K562 (cell line): ENCODE measurements at regions not wholly inside any gene's neighbourhood (a gene's known extent, or its start where the extent isn't known, plus 50 kb on each side); places are given as distances from the start of the nearest gene placed in this dataset.

Experiments
- ATAC-seq: fragments of 200-7000 bp; cut with Tn5 transposase; 3 replicates; pipeline ENCODE4 v1.9.1; 2020; ENCODE audit warnings: moderate library complexity
- BruUV-seq: library from RNA; stranded (reverse); fragments of 400-500 nt; replicated peaks from 2 replicates; lab custom pipeline; 2021; lab: Mats Ljungman, UMichigan
- CTCF ChIA-PET: fragments of 300-600 bp; formaldehyde crosslinking; extraction: SDS; loops from one replicate; lab custom pipeline; 2021; ENCODE audit warnings: low intra/inter-chr PET ratio; lab: Yijun Ruan, JAX
- POLR2A ChIA-PET: fragments of 300-600, 350-650 bp; sonication (Branson Sonifier 250); formaldehyde crosslinking; extraction: SDS; loops from one replicate; lab custom pipeline; 2021; ENCODE audit warnings: antibody characterized with exemption, inconsistent platforms; lab: Yijun Ruan, JAX
- DNase-seq, 4 experiments: peaks; one replicate each; pipeline versions ENCODE4 v3.0.0 to v3.0.0-alpha.2; 2011 to 2018; ENCODE audit warnings: low spot score in 3 of 4, mixed read lengths in 3 of 4; ENCODE audit errors: extremely low read depth in 1 of 4
- FAIRE-seq: peaks from 2 replicates; lab custom pipeline; 2011; peaks lifted over from hg19 to GRCh38; lab: Jason Lieb, UNC
- H2AFZ ChIP-seq: 2 replicates; pipeline ENCODE4 v1.6.0; 2011; ENCODE audit warnings: low read depth, low read length, control low read depth, inconsistent platforms
- H3K27ac ChIP-seq: fragments of 200-600 bp; 3 replicates; pipeline ENCODE4 v1.8.0; 2011; ENCODE audit warnings: low read depth, mild to moderate bottlenecking, control low read depth, inconsistent platforms, low read length, moderate library complexity, mixed read lengths; ENCODE audit errors: extremely low read depth
- H3K27me3 ChIP-seq, 2 experiments: fragments of 300-600 bp in 1 of 2; 2 replicates in 1 of 2; 3 replicates in 1 of 2; pipeline versions ENCODE4 v1.6.0 to v1.8.0; 2011; ENCODE audit warnings: inconsistent platforms in 2 of 2, low read length in 2 of 2, mild to moderate bottlenecking in 1 of 2, mixed read lengths in 1 of 2, moderate library complexity in 1 of 2; ENCODE audit not compliant: control insufficient read depth in 2 of 2, insufficient read depth in 2 of 2
- H3K36me3 ChIP-seq: fragments of 300-600 bp; 3 replicates; pipeline ENCODE4 v1.8.0; 2011; ENCODE audit warnings: mild to moderate bottlenecking, low read length, inconsistent platforms; ENCODE audit not compliant: control insufficient read depth, insufficient read depth
- H3K4me1 ChIP-seq, 2 experiments: fragments of 200-600 bp in 1 of 2; replicated peaks in 1 of 2; 2 replicates in 1 of 2; 3 replicates in 1 of 2; pipeline versions ENCODE4 v1.5.1 to v1.8.0; 2011; ENCODE audit warnings: inconsistent platforms in 2 of 2, low read length in 2 of 2, mild to moderate bottlenecking in 1 of 2, mixed read lengths in 1 of 2, moderate library complexity in 1 of 2; ENCODE audit not compliant: control insufficient read depth in 2 of 2, insufficient read depth in 2 of 2
- H3K4me2 ChIP-seq: 2 replicates; pipeline ENCODE4 v1.6.1; 2011; ENCODE audit warnings: low read length, control low read depth, inconsistent platforms, mixed read lengths; ENCODE audit not compliant: insufficient read depth
- H3K4me3 ChIP-seq: fragments of 200-600 bp; sonication (generic), shearing (Covaris generic); 2 replicates; pipeline ENCODE4 v1.5.1; 2016; ENCODE audit warnings: control low read depth, inconsistent platforms
- H3K79me2 ChIP-seq: fragments of 200-600 bp; 3 replicates; pipeline ENCODE4 v1.8.0; 2011; ENCODE audit warnings: low read length, inconsistent platforms; ENCODE audit not compliant: control insufficient read depth, insufficient read depth
- H3K9ac ChIP-seq, 2 experiments: 2 replicates each; pipeline versions ENCODE4 v1.6.0 to v1.6.1; 2011; ENCODE audit warnings: low read depth in 2 of 2, low read length in 2 of 2, control low read depth in 1 of 2, inconsistent platforms in 1 of 2, mild to moderate bottlenecking in 1 of 2, mixed read lengths in 1 of 2; ENCODE audit not compliant: insufficient read depth in 1 of 2
- H3K9me1 ChIP-seq: one replicate; pipeline ENCODE4 v1.6.0; 2011; ENCODE audit warnings: inconsistent platforms, mild to moderate bottlenecking, low read length, moderate library complexity; ENCODE audit not compliant: control insufficient read depth, insufficient read depth
- H3K9me3 ChIP-seq: replicated peaks from 2 replicates; pipeline ENCODE4 v1.5.1; 2011; ENCODE audit warnings: low read depth, low read length, inconsistent platforms; ENCODE audit not compliant: control insufficient read depth, insufficient read depth
- H4K20me1 ChIP-seq: replicated peaks from 2 replicates; pipeline ENCODE4 v1.6.1; 2011; ENCODE audit warnings: low read length, inconsistent platforms, mixed read lengths; ENCODE audit not compliant: control insufficient read depth, insufficient read depth
- GTF2A2 ChIP-seq: IDR thresholded peaks from 2 replicates; pipeline ENCODE4 v1.6.1; 2016; ENCODE audit warnings: mild to moderate bottlenecking, missing genetic modification characterization, missing compliant biosample characterization
- IRF9 ChIP-seq: fragments of 450-650 bp; IDR thresholded peaks from 2 replicates; pipeline ENCODE4 v1.6.1; 2016; ENCODE audit warnings: missing biosample characterization, missing genetic modification characterization
- MYC ChIP-seq, 2 experiments: fragments of 250-450 bp in 1 of 2; sonication (Bioruptor Pico) in 1 of 2; IDR thresholded peaks; 2 replicates each; pipeline versions ENCODE4 v1.5.1 to v1.6.1; 2012 to 2021; ENCODE audit warnings: low read depth in 2 of 2, borderline replicate concordance in 1 of 2, improper control_type of control experiment in 1 of 2, low read length in 1 of 2, mild to moderate bottlenecking in 1 of 2, moderate library complexity in 1 of 2
- PHB2 ChIP-seq: fragments of 450-650 bp; IDR thresholded peaks from 2 replicates; pipeline ENCODE4 v1.6.1; 2017; ENCODE audit warnings: low read depth
- PKNOX1 ChIP-seq: fragments of 450-650 bp; IDR thresholded peaks from 2 replicates; pipeline ENCODE4 v1.6.1; 2016
- POLR3A ChIP-seq: IDR thresholded peaks from 2 replicates; pipeline ENCODE4 v1.6.1; 2011; ENCODE audit warnings: borderline replicate concordance, mild to moderate bottlenecking, moderate library complexity; ENCODE audit not compliant: insufficient read length, insufficient read depth; ENCODE audit errors: extremely low read depth
- RBM15 ChIP-seq: fragments of 200-400 bp; formaldehyde crosslinking; IDR thresholded peaks from 2 replicates; pipeline ENCODE4 v1.6.1; 2018; ENCODE audit warnings: mild to moderate bottlenecking, low read length, moderate library complexity; ENCODE audit not compliant: insufficient read depth
- THRAP3 ChIP-seq: fragments of 450-650 bp; IDR thresholded peaks from 2 replicates; pipeline ENCODE4 v1.6.1; 2016; ENCODE audit warnings: mild to moderate bottlenecking, inconsistent platforms, borderline replicate concordance
- ZBTB1 ChIP-seq: sonication (generic); formaldehyde crosslinking; IDR thresholded peaks from 2 replicates; pipeline ENCODE4 v1.8.1; 2023; ENCODE audit warnings: missing genetic modification reagents, low read depth, mild to moderate bottlenecking, borderline replicate concordance
- ZBTB7A ChIP-seq: IDR thresholded peaks from 2 replicates; pipeline ENCODE4 v1.6.1; 2011; ENCODE audit warnings: low read depth, mild to moderate bottlenecking, low read length, moderate library complexity, borderline replicate concordance; ENCODE audit not compliant: control insufficient read depth
- ZNF407 ChIP-seq: fragments of 450-650 bp; IDR thresholded peaks from 2 replicates; pipeline ENCODE4 v1.6.1; 2016; ENCODE audit warnings: low read depth
- ZNF551 ChIP-seq: fragments of 250-450 bp; sonication (Bioruptor Pico); IDR thresholded peaks from 2 replicates; pipeline ENCODE4 v1.5.0; 2021; ENCODE audit warnings: mild to moderate bottlenecking, moderate library complexity
- WGBS: fragments of 100-300 bp; shearing (Covaris generic); methylation state at CpG from one replicate; pipeline ENCODE4 v1.1.6; 2016; ENCODE audit warnings: low coverage, mixed read lengths; ENCODE audit not compliant: insufficient coverage; ENCODE audit errors: missing lambda C conversion rate; 5-methylcytosine and 5-hydroxymethylcytosine counted together
- in situ Hi-C: fragments of 300-500 bp; cut with MboI; formaldehyde crosslinking; loops from 4 replicates; pipeline ENCODE4 v1.15.0; 2018; ENCODE audit warnings: inconsistent platforms, mixed read lengths
- intact Hi-C: fragments of 100-400 bp; cut with micrococcal nuclease; formaldehyde crosslinking; loops from 2 replicates; pipeline ENCODE4 v1.14.2; 2022

GRCh38 chr14:61112506-61112905, 131.5 kb downstream of the SLC38A6 start:
- Histone ChIP-seq H3K9ac (no peak overlapping the region), H3K4me3 (no peak overlapping the region), H3K27ac (no peak overlapping the region), H3K4me1 (no peaks in the 10 kb centered on the region), H3K9me3 (no peaks in the 10 kb centered on the region), H3K79me2 (no peaks in the 10 kb centered on the region), H3K4me2 (no peak overlapping the region), H3K27me3 (no peaks in the 10 kb centered on the region), H2AFZ (no peak overlapping the region), H4K20me1 (no peaks in the 10 kb centered on the region), H3K36me3 (no peaks in the 10 kb centered on the region), H3K9me1 (no peaks in the 10 kb centered on the region)
- POLR2A ChIA-PET = interaction anchor here (1.1 kb wide), 1 partner anchor 12 kb away, joined by 3 read pairs; no protein-coding TSS in a partner anchor
- no TSS peak for BruUV-seq
- in situ Hi-C loops (no loop called here), intact Hi-C loops (no loop called here)
- FAIRE-seq (no peak), ATAC-seq (no peak), DNase-seq (no peak)
- WGBS = 7% methylated on average over 4 of the region's 5 CpGs
- CTCF ChIA-PET = no interaction called here
- TF ChIP-seq POLR3A (no peak), ZNF551 (CRISPR knock-in tag) (no peak), RBM15 (no peak), ZBTB1 (no peak), PKNOX1 (no peak), GTF2A2 (tag) (no peak), ZBTB7A (no peak), PHB2 (no peak), ZNF407 (no peak), MYC (IDR thresholded peaks at IDR 0.05; ENCODE audit: low read depth, low read length) (no peak), MYC (CRISPR knock-in tag; IDR thresholded peaks at IDR 0.05; ENCODE audit: borderline replicate concordance, low read depth) (no peak), IRF9 (no peak), THRAP3 (no peak)
